ENCODE measurements at regions not wholly inside any gene's neighbourhood (a gene's known extent, or its start where the extent isn't known, plus 50 kb on each side); places are given as distances from the start of the nearest gene placed in this dataset.
"Not testable (repeated sequence)": the region's sequence is repeated elsewhere in the genome, so short reads cannot be mapped to it uniquely, and the experiment has no call there.

DNA sequence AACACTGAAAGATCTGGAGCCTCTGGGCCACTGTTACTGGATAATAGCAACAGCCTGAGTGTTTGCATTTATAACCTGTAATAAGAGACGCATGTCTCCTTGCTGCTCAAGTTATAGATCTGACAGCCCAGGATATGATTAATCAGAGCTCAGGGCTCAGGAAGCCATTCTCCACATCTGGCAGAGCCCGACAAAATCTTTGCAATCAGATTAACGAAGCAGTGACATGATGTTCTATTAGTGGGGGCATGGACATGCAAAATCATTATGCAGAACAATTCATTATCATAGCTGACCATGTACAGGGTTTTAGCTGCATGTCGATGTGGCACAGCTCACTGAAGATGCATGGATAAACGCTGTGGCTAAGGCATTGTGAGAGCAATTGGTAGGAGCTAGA lies 730.3 kb downstream of the ZNF385D start:
- DNase-seq, result no peak

DNA sequence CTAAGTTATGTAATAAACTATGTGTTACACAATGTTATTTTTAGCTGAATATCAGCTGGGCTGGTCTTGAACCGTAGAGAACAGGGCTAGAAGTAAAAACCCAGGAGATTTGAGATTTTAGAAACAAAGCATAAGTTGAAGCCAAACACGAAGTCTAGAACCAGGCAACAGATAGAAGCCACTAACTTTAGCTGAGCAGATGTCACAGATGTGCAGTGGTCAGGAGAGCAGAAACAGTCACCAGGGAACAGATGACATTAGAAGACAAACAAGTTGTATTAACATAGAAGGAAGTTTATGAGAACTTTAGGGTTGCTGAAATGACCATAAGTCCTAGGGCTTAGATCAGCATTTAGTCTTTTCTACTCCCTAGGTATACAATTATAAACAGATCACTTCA lies 731.0 kb downstream of the ZNF385D start:
- no peak for DNase-seq

DNA sequence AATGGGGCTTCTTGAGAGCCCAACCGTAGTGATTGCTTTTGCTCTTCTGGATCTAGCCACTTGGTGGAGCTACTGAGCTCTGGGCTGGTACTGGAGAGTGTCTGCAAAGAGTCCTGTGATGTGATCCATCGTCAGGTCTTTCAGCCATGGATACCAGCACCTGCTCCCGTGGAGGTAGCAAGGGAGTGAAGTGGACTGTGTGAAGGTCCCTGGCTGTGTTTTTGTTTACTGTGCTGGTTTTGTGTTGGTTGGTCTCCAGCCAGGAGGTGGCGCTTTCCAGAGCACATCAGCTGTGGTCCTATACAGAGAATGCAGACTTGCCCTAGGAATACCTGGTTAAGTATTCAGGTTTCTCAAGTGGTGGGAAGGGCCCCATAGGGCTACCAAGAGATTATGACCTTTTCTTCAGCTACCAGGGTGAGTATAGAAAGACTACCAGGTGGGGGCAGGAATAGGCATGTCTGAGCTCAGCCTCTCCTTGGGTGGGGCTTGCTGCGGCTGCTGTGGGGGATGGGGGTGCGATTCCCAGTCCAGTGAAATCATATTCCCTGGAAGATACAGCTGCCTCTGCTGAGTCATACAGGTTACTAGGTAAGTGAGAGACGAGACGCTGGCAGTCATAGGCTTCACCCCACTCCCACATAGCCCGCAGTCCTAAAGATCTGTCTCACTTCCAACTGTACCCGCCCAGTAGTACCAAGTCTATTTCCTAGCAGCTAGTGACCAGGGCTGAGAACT lies 733.7 kb downstream of the ZNF385D start:
- no peak for DNase-seq

DNA sequence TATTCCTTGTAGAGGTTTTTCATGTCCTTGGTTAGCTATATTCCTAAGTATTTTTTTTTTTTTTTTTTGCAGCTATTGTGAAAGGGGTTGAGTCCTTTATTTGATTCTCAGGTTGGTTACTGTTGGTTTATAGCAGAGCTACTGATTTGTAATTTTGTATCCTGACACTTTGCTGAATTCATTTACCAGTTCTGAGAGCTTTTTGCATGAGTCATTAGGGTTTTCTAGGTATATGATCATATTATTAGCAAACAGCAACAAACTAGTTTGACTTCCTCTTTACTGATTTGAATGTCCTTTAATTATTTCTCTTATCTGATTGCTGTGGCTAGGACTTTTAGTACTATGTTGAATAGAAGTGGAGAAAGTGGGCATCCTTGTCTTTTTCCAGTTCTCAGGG lies 737.4 kb downstream of the ZNF385D start:
- no peak for DNase-seq

DNA sequence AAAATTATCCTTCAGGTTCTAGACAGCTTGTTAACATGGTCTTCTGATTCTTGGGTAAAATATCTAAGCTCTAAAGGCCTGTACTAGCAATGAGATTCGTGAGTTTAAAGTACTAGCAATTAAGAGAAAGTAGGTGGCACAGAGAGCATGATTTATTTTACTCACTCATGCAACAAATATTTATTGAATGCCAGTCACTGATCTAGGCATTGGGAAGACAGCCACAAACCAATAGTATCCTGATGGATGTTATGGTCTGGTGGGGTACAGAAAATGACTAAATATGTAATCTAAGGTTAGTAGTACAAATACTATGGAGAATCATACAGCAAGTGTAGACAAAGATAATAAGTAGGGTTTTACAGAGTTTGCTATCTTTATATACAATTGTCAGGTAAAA lies 751.3 kb downstream of the ZNF385D start:
- no peak for DNase-seq

DNA sequence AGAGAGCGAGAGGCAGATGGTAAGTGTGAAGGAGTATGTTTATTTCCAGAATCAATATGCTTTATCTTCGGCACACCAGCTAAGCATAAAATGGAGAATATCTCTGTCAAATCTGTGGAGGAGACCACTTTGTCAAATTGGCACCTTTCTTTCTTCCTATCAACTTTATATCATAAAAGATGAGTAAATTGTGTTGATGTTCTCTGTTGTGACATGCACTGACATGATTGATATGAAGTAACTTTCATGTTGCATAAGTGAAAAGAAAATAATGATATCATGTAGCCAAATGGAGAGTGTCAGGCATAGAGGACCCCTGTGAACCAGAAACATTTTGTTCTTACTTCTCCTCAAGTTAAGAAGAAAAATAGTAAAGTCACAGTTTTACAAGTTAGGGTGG lies 753.8 kb downstream of the ZNF385D start:
- DNase-seq, result no peak

DNA sequence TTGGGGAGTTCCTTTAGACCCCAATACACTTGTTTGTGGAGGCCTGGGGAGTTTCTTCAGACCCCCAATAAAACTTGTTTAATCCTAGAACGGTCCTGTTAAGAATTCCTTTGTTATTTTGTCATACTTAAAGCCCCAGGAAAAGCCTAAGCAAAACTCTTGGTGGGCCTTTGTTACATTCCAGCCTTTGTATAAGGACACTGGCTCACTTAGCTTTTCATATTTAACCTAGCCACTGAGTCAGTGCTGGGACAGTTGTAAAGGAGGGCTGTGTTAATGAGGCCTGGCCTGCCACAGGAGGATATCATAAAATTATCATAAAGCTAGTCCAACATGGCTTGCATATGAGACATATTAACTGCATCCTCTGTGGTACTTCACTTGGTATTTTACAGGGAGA lies 760.1 kb downstream of the ZNF385D start:
- no peak for DNase-seq

DNA sequence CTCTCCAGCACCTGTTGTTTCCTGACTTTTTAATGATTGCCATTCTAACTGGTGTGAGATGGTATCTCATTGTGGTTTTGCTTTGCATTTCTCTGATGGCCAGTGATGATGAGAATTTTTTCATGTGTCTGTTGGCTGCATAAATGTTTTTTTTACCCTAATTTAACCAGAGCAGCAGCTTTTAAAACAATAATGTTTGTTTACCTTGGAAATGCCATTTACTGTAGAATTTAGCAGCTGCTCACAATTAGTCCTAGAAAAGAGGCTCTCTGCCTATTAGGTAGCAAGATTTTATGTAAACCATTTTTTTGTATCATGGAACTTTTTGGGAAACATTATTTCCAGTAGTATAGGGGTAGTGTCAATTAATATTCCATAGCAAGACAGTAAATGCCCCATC lies 761.4 kb downstream of the ZNF385D start:
- DNase-seq, result not testable (repeated sequence)

DNA sequence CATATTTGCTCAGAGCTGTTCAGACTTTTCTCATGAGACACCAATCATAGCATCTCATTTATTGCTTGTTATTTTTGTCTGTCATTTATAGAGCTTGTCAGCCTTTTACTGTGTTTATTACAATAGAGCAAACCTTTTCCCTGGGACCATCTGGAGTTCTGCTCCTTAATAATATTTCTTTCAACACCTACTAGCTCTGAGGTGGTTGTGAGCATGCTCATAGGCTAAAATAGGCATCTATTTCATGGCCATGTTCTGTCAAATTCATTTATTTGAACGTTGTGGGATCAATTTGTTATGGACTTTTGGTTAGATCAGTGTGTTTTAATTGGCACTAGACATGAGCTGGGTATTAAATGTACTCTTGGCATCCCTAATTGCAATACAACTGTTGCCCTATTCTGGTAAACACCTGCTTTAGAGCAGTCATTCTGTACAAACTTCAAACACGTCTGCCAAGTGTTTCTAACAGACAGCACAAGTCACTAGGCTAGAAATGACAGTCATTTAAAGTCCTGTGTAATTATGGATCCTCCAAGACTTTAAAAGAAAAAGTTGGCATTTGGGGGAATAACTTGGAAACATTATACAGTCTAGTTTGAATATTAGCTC lies 766.3 kb downstream of the ZNF385D start:
- no peak for DNase-seq

DNA sequence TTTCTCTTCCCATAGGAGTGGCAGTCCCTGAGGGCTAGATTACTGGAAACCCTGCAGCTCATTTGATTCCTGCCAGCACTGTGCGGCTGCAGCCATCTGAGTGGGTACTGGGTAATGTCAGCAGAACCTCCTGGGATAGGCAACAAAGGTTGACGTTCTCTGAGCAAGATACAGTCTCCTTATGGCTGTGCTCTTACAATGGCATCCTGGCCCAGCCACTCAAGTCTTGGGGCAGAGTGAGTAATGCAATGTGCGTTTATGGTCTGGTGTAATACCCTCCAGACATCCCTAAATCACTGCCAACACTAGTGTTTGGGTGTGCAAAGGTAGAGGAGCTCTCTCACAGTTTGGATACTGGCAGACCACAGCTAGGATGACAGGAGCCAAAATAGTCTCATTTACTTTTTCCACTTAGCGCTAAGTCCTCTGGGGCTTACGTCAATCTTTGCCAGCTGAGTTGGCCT lies 775.8 kb downstream of the ZNF385D start:
- DNase-seq, result no peak

DNA sequence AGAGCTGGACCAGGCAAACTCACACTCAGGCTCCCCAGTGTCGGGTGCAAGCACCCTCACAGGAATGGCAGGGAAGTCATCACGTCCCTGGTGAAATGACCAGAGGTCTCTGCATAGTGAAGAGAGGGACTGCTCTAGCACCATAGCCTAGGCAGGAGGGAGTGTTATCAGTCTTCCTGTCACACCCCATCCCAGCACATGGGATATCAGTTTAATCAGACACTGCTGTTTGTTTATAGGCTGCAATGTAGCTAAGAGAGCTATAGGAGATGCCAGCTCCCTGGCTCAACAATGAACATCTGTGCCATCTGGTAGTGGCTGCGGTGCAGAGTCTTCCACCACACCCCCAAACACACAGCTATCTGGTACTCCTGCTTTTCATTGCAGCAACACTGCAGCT lies 776.6 kb downstream of the ZNF385D start:
- DNase-seq, result no peak

DNA sequence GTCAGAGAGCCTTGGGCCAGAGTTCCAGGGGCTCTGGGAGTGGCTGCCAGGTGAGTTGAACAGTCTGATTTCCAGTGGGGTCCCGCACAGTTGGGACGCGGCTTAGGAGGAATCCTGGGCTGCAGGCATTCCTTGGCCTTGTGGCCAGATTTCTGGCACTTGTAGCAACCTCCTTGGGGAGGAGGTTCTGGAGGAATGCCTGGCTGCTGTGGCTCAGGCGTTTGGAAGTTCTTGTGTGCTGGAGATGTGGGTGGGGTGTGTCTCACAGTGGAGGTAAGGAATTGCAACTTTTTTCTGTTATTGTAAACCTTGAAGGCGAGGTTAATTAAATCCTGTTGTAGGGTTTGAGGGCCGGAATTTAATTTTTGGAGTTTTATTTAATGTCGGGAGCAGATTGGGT lies 780.2 kb downstream of the ZNF385D start:
- not testable (repeated sequence) for DNase-seq

DNA sequence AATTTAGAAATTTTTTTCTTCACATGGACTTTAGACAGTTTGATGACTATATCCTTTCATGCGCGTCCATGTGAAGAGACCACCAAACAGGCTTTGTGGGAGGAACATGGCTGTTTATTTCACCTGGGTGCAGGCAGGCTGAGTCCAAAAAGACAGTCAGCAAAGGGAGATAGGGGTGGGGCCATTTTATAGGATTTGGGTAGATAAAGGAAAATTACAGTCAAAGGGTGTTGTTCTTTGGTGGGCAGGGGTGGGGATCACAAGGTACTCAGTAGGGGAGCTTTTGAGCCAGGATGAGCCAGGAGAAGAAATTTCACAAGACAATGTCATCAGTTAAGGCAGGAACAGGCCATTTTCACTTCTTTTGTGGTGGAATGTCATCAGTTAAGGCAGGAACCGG lies 781.5 kb upstream of the SGO1 start:
- not testable (repeated sequence) for DNase-seq

DNA sequence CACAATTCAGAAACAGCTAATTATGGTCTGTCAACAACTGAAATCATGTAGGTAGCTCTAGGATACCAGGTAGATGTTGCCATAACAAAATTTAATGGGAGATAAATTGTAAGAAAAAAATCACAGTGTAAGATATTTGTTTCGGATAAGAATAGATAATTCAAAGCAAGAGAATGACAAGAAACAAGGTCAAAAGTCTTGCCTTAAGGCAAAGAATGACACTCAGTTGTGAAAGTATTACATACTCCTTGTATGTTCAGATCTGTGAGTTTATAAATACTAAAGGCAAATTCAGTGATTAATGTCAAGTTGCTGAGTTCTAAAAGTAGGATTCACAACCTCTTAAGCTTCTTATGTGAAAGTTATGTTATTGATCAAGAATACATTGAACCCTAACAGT lies 772.2 kb upstream of the SGO1 start:
- DNase-seq, result no peak

DNA sequence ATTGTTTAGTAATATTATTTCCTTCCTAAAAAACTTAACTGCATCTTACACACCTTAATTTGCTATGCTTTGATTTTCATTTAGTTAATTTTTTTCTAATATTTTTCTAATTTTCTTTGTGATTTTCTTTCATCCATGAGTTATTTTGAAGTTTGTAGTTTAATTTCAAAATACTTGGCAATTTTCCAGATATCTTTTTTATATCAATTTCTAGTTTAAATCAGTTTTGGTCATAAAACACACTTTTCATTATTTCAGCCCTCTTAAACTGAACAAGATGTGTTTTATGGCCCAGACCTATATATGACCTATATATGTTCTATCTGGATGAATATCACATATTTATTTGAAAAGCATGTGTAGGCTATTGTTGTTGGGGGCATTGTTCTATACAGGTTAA lies 759.9 kb upstream of the SGO1 start:
- DNase-seq, result no peak

DNA sequence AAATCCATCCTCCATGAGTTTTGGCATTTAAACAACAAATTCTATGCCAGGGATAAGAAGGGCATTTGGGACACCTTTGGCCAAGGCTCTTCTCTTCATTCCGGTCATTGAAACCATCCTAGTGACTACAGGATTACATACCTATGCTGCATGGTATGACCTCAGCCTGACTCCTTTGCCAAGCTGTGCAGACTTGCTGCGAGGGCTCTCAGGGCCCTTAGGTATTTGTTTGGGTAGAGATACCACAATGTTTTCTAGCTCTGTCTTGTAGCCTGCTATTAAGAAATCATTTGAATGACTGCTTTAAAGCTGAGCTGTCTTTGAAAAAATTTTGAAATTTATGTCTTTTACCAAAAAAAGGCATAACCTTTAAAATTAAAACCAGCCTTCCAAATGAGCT lies 749.8 kb upstream of the SGO1 start:
- DNase-seq, result no peak

DNA sequence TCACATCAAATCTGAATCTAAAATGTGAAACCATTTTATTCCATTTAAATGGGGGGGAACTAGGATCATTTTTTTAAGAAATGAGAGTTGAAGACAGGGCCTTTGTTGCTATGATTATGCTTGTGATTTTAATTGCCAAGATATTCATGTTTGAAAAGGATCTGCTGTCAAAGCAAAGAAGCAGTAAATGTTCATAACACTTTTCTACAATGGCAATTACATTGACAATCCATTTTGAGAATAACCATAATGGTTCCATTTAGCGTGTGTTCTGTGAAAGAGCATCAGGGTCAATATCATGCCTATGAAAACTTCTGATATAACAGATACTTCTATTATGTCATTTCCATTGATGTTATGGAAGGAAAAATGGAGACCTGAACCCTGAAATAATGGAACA lies 745.8 kb upstream of the SGO1 start:
- DNase-seq, result no peak

DNA sequence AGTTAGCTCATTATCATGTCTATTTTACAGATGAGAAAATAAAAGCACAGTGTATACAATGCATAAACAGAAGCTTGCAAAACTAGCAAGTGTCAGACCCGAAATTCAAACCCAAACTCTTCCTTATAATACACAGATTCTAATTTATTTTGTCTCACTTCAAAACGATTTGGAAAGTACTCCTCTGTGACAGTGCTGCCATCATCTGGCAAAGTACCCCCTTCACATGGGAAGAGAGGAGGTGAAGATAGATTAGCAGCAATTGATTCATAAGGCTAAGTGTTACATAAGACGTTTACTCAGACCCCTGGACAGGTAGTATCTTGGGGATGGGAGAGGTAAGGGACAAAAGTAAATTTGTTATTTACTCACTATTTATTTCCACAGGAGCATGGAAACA lies 744.0 kb upstream of the SGO1 start:
- DNase-seq, result no peak

DNA sequence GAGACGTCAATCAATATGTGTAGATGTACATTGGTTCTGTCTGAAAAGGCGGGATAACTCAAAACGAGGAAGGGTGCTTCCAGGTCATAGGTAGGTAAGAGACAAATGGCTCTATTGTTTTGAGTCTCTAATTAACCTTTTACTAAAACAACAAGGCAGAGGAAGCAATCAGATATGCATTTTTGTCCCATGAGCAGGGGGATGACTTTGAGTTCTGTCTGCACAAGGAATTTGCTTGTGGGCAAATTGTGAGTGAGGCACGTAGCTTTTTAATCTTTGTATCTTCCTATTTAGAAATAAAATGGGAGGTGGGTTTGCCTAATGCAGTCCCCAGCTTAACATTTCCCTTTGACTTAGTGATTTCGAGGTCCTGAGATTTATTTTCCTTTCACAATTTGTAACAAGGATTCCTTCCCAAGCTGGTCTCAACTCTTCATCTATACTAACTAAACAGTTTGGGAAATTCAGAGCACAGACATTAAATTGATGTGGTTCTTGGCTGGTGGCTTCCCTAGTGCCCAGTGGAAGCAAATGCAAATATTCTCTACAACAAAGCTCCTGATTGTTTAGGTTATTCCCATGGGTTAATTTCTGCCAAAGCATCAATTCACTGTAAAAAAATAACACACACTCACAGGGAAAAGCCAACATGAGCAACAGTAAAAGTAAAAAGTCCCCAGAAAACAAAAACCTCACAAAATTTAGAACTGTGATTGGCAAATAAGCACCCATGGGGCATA lies 738.8 kb upstream of the SGO1 start:
- DNase-seq, result no peak

DNA sequence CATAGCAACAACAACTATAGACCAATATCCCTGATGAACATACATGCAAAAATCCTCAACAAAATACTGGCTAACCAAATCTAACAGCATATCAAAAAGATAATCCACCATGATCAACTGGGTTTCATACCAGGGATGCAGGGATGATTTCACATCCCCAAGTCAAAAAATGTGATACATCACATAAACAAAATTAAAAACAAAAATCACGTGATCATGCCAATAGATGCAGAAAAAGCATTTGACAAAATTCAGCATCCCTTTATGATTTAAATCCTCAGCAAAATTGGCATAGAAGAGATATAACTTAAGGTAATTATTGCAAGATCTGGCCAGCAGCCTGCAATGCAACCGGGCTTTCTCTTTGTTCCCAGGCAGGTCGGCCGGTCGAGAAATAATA lies 735.1 kb upstream of the SGO1 start:
- not testable (repeated sequence) for DNase-seq

DNA sequence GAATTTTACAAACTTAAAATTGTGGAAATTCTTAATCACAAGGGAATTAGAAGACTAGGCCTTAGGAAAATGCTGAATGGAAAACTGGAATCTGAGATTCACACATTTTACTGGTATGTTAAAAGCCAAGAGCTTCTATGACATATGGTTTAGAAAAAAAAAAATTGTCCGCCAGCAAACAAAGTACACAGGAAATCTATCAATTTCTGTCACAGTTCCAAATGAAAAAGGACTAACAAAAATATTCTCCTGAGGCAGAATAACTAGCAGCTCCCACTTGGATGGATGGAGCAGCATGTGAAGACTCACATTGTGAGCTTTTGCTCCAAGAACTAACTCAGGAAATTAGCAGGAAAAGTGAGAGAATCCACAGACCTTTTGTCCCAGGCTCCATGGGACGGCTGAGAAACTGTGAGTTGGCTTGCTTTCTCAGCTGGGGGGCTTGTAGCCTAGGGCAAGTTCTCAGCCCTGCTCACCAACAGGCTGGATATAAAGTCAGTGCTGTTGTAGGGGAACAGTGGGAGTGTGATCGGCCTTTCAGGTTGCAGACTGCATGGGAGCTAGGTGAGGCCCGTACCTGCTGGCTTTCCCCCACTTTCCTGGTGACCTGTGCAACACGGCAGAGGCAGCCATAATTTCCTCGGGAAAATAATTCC lies 731.1 kb upstream of the SGO1 start:
- no peak for DNase-seq

DNA sequence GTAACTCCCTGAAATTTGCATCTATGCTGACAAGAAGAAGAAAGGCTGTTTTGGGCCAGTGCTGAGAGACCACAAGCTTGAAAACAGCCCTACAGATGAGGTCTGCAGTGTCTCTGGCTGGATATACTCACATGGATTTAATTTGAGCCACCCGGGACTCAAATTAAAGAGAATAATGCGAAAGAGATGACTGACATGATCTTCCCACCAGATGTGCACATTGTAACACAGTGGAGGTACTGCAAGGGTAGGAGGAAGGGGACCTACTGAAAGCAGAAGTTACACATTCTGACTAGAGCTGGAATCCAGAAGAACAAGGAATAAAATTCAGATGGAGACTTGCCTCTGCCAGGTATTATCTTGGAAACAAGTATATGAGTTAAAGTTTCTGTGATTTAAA lies 728.3 kb upstream of the SGO1 start:
- DNase-seq, result no peak

DNA sequence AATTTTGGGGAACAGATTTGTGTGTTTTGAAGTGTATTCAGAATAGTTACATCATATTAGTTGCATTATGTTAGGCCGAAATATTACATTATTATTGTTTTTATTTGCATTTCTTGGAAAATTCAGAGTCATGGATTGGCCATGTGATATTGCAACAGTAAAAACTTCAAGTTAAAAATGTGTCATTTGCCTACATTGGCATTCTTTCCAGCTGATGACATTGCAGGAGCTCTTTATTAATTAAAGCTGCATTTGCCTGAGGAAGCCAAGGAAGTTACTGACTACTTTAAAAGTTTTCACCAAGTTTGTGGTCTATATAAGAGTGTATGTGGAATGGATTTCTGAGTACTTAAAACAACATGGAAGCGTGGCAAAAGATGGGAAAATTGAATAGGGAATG lies 726.4 kb upstream of the SGO1 start:
- DNase-seq, result no peak
